Fibroblast of lung (primary cell): ENCODE measurements at regions not wholly inside any gene's neighbourhood (a gene's known extent, or its start where the extent isn't known, plus 50 kb on each side); places are given as distances from the start of the nearest gene placed in this dataset.

ENCODE experiments used
- DNase-seq, 2 donors: peaks; one replicate each; pipeline versions ENCODE4 v3.0.0 to v3.0.0-alpha.2; 2010; ENCODE audit warnings: low read depth in 2 of 2
- H2AFZ ChIP-seq: 2 replicates; pipeline ENCODE4 v1.5.1; 2012; ENCODE audit warnings: low read length, control low read depth, inconsistent platforms
- H3K27ac ChIP-seq: 2 replicates; pipeline ENCODE4 v1.5.1; 2011; ENCODE audit warnings: low read length, control low read depth; ENCODE audit not compliant: insufficient read depth
- H3K27me3 ChIP-seq: 2 replicates; pipeline ENCODE4 v1.5.1; 2011; ENCODE audit warnings: mild to moderate bottlenecking, low read length; ENCODE audit not compliant: control insufficient read depth, insufficient read depth
- H3K36me3 ChIP-seq: 2 replicates; pipeline ENCODE4 v1.5.1; 2011; ENCODE audit warnings: low read length; ENCODE audit not compliant: control insufficient read depth, insufficient read depth
- H3K4me1 ChIP-seq: 2 replicates; pipeline ENCODE4 v1.5.1; 2011; ENCODE audit warnings: low read length; ENCODE audit not compliant: control insufficient read depth, insufficient read depth; ENCODE audit errors: extremely low read depth
- H3K4me2 ChIP-seq: 2 replicates; pipeline ENCODE4 v1.5.1; 2011; ENCODE audit warnings: low read length, control low read depth; ENCODE audit not compliant: insufficient read depth; ENCODE audit errors: extremely low read depth
- H3K4me3 ChIP-seq, 4 experiments: fragments of 200-600 bp in 1 of 4; sonication (generic) in 1 of 4; replicated peaks in 1 of 4; 2 replicates each; pipeline ENCODE4 v1.5.1; 2011 to 2016; ENCODE audit warnings: low read length in 4 of 4, low read depth in 3 of 4, mild to moderate bottlenecking in 3 of 4, control low read depth in 2 of 4, inconsistent platforms in 1 of 4, mixed read lengths in 1 of 4; ENCODE audit not compliant: insufficient read depth in 1 of 4; ENCODE audit errors: control extremely low read depth in 1 of 4
- H3K79me2 ChIP-seq: 2 replicates; pipeline ENCODE4 v1.5.1; 2012; ENCODE audit warnings: mild to moderate bottlenecking, low read length, inconsistent platforms; ENCODE audit not compliant: control insufficient read depth, insufficient read depth
- H3K9ac ChIP-seq: 2 replicates; pipeline ENCODE4 v1.5.1; 2011; ENCODE audit warnings: mild to moderate bottlenecking, low read length, control low read depth; ENCODE audit not compliant: insufficient read depth
- H3K9me3 ChIP-seq: 2 replicates; pipeline ENCODE4 v1.5.1; 2012; ENCODE audit warnings: low read depth, low read length; ENCODE audit not compliant: control insufficient read depth, insufficient read depth
- H4K20me1 ChIP-seq: 2 replicates; pipeline ENCODE4 v1.5.1; 2011; ENCODE audit warnings: low read length; ENCODE audit not compliant: control insufficient read depth, insufficient read depth; ENCODE audit errors: extremely low read depth
- CTCF ChIP-seq, 2 donors: IDR thresholded peaks in 1 of 2; conservative IDR thresholded peaks in 1 of 2; 1 replicate in 1 of 2; 2 replicates in 1 of 2; pipeline ENCODE4 v1.5.1; 2011 to 2012; ENCODE audit warnings: low read length in 2 of 2, control low read depth in 1 of 2, inconsistent platforms in 1 of 2, low read depth in 1 of 2, mild to moderate bottlenecking in 1 of 2
- EZH2 ChIP-seq: IDR thresholded peaks from 2 replicates; pipeline ENCODE4 v1.5.1; 2012; ENCODE audit warnings: low read length, control low read depth, mild to moderate bottlenecking; ENCODE audit errors: missing control alignments

GRCh38 chr20:50341050-50341449, 150.4 kb downstream of the CEBPB start:
- Histone ChIP-seq H3K9me3 (no peaks in the 10 kb centered on the region), H3K4me2 (no peak overlapping the region), H2AFZ (no peak overlapping the region), H4K20me1 (no peaks in the 10 kb centered on the region), H3K27ac (no peak overlapping the region), H3K4me1 (peaks cover 11% of the 10 kb centered on the region), H3K79me2 (no peaks in the 10 kb centered on the region), H3K36me3 (no peaks in the 10 kb centered on the region), H3K9ac (no peak overlapping the region), H3K27me3 (no peaks in the 10 kb centered on the region), H3K4me3 (no peak overlapping the region)
- no peak for DNase-seq
- TF ChIP-seq CTCF (conservative IDR thresholded peaks at IDR 0.05 in 1 of 2, IDR thresholded peaks at IDR 0.05 in 1 of 2; ENCODE audit: low read depth in 1 of 2, low read length in 2 of 2) (no peak), EZH2 (no peak)

GRCh38 chr20:50341880-50342637, 151.4 kb downstream of the CEBPB start:
- H3K79me2 ChIP-seq, result no peaks in the 10 kb centered on the region
- H2AFZ ChIP-seq, result no peak overlapping the region
- no peak for DNase-seq
- TF ChIP-seq CTCF (conservative IDR thresholded peaks at IDR 0.05 in 1 of 2, IDR thresholded peaks at IDR 0.05 in 1 of 2; ENCODE audit: low read depth in 1 of 2, low read length in 2 of 2), result no peak
- TF ChIP-seq EZH2, result no peak
- H3K36me3 ChIP-seq, result no peaks in the 10 kb centered on the region
- no peaks in the 10 kb centered on the region for H3K27me3 ChIP-seq
- no peak overlapping the region for H3K27ac ChIP-seq
- H4K20me1 ChIP-seq, result no peaks in the 10 kb centered on the region
- no peak overlapping the region for H3K4me2 ChIP-seq
- peaks cover 19% of the 10 kb centered on the region for H3K4me1 ChIP-seq
- no peak overlapping the region for H3K9ac ChIP-seq
- no peak overlapping the region for H3K4me3 ChIP-seq
- no peaks in the 10 kb centered on the region for H3K9me3 ChIP-seq

- TF ChIP-seq CTCF (conservative IDR thresholded peaks at IDR 0.05 in 1 of 2, IDR thresholded peaks at IDR 0.05 in 1 of 2; ENCODE audit: low read depth in 1 of 2, low read length in 2 of 2) (no peak), EZH2 (no peak)
- Histone ChIP-seq H3K9ac (no peak overlapping the region), H3K4me3 (no peak overlapping the region), H3K4me2 (no peak overlapping the region), H4K20me1 (no peaks in the 10 kb centered on the region), H3K79me2 (no peaks in the 10 kb centered on the region), H3K27me3 (no peaks in the 10 kb centered on the region), H3K27ac (no peak overlapping the region), H3K36me3 (no peaks in the 10 kb centered on the region), H3K4me1 (peaks cover 20% of the 10 kb centered on the region), H3K9me3 (no peaks in the 10 kb centered on the region), H2AFZ (no peak overlapping the region)
- DNase-seq, result no peak
These were observed 152.0 kb downstream of the CEBPB start for GRCh38 chr20:50342638-50343102.
